ENCODE measurements at regions not wholly inside any gene's neighbourhood (a gene's known extent, or its start where the extent isn't known, plus 50 kb on each side); places are given as distances from the start of the nearest gene placed in this dataset.

- POLR2A ChIA-PET = no interaction called here
- intact Hi-C loops (cut with micrococcal nuclease; ENCODE audit: unreplicated experiment) (no loop called here), in situ Hi-C loops (cut with HindIII; ENCODE audit: low pct_unique_long_range_greater_than_20kb, low sequenced_read_pairs) (no loop called here)
- Histone ChIP-seq H3K4me1 (ENCODE audit: control insufficient read depth, insufficient read depth, low read length) (no peaks in the 10 kb centered on the region), H3K36me3 (ENCODE audit: control insufficient read depth, insufficient read depth, low read length) (no peaks in the 10 kb centered on the region), H3K9me3 (ENCODE audit: control insufficient read depth, insufficient read depth, low read depth, low read length) (no peaks in the 10 kb centered on the region), H3K4me3 (ENCODE audit: low read depth in 2 of 2, low read length in 2 of 2) (no peak overlapping the region), H3K27me3 (ENCODE audit: control insufficient read depth, insufficient read depth, low read length) (no peaks in the 10 kb centered on the region), H3K27ac (ENCODE audit: low read length) (no peak overlapping the region)
- TF ChIP-seq TCF7L2 (IDR thresholded peaks at IDR 0.05; ENCODE audit: low read depth, low read length) (no peak), REST (IDR thresholded peaks at IDR 0.05; ENCODE audit: insufficient read depth in 1 of 2, low read depth in 2 of 2, low read length in 1 of 2) (no peak), POLR2AphosphoS5 (IDR thresholded peaks at IDR 0.05; ENCODE audit: low read depth, low read length) (no peak), SIN3A (IDR thresholded peaks at IDR 0.05; ENCODE audit: borderline replicate concordance, insufficient read depth, low read depth, low read length) (no peak), CTCF (IDR thresholded peaks at IDR 0.05) (no peak)
- CTCF ChIA-PET = no interaction called here
- no TSS peak for BruUV-seq (replicated peaks)
- no peak for ATAC-seq
- no peak for DNase-seq (ENCODE audit: low read depth, low spot score)
Observed at GRCh38 chr1:116463730-116464129, 90.7 kb downstream of the ATP1A1 start.
